ENCODE measurements at regions not wholly inside any gene's neighbourhood (a gene's known extent, or its start where the extent isn't known, plus 50 kb on each side); places are given as distances from the start of the nearest gene placed in this dataset.
"Not testable (repeated sequence)": the region's sequence is repeated elsewhere in the genome, so short reads cannot be mapped to it uniquely, and the experiment has no call there.

DNA sequence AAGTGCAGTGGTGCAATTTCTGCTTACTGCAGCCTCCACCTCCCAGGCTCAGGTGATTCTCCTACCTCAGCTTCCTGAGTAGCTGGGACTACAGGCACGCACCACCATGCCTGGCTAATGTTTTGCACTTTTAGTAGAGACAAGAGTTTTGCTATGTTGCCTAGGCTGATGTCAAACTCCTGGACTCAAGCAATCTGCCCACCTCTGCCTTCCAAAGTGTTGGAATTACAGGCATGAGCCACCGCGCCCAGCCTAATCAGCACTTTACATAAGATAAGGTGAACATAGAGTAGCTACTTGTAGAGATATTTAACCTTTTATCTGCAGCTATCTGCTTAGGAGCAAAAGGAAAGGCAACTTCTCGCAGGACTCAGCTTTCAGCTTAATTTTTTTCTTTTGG lies 77.5 kb upstream of the RGPD5 start:
- WGBS (ENCODE audit: extremely low coverage, insufficient coverage, low lambda C conversion rate): no CpG with 5 or more reads among the region's 4 CpGs
- not testable (repeated sequence) for H2BK120ac ChIP-seq (ENCODE audit: low read depth, low read length); H2AK5ac ChIP-seq (ENCODE audit: low read length); H3K36me3 ChIP-seq (ENCODE audit: control insufficient read depth, insufficient read depth, low read length); H3K79me1 ChIP-seq (ENCODE audit: low read length); H3K79me2 ChIP-seq (ENCODE audit: control insufficient read depth, insufficient read depth, low read length); H3K4me1 ChIP-seq (ENCODE audit: control insufficient read depth, low read depth, low read length); H3K23ac ChIP-seq (ENCODE audit: low read length); H2BK15ac ChIP-seq (replicated peaks; ENCODE audit: low read depth); H2BK5ac ChIP-seq (ENCODE audit: low read length); H3K27ac ChIP-seq (ENCODE audit: low read depth, low read length); H4K8ac ChIP-seq (ENCODE audit: low read depth, low read length); H3K9ac ChIP-seq (ENCODE audit: low read length); H3K4me2 ChIP-seq (ENCODE audit: low read length); H3K27me3 ChIP-seq (ENCODE audit: insufficient read depth, low read length, poor library complexity); H4K5ac ChIP-seq (ENCODE audit: low read length); H3K18ac ChIP-seq (ENCODE audit: low read length); H3K4me3 ChIP-seq (ENCODE audit: low read length); H3K4ac ChIP-seq (ENCODE audit: low read depth, low read length); H3K56ac ChIP-seq (ENCODE audit: low read length)
- peak; percentile 78 for DNase-seq

DNA sequence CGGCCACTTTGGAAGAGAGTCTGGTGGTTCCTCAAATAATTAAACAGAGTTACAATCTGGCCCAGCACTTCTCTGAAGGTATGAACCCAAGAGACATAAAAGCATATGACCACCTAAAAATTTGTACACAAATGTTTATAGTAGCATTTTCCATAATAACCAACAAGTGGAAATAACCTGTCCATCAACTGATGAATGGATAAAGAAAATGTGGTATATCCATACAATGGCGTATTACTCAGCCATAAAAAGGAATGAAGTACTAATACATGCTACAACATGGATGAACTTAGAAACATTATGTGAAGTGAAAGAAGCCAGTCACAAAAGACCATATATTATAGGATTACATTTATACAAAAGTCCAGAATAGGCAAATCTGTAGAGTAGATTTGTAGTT lies 76.0 kb upstream of the RGPD5 start:
- Histone ChIP-seq H3K4me2 (ENCODE audit: low read length) (no peak overlapping the region), H3K9ac (ENCODE audit: low read length) (no peak overlapping the region), H2BK120ac (ENCODE audit: low read depth, low read length) (no peak overlapping the region), H3K56ac (ENCODE audit: low read length) (no peak overlapping the region), H3K4me3 (ENCODE audit: low read length) (no peak overlapping the region), H3K4me1 (ENCODE audit: control insufficient read depth, low read depth, low read length) (no peaks in the 10 kb centered on the region), H3K27ac (ENCODE audit: low read depth, low read length) (no peak overlapping the region), H3K4ac (ENCODE audit: low read depth, low read length) (no peak overlapping the region), H2BK5ac (ENCODE audit: low read length) (no peak overlapping the region), H2AK5ac (ENCODE audit: low read length) (no peak overlapping the region), H3K79me2 (ENCODE audit: control insufficient read depth, insufficient read depth, low read length) (no peaks in the 10 kb centered on the region), H4K5ac (ENCODE audit: low read length) (no peak overlapping the region), H2BK15ac (replicated peaks; ENCODE audit: low read depth) (no peak overlapping the region), H3K36me3 (ENCODE audit: control insufficient read depth, insufficient read depth, low read length) (no peaks in the 10 kb centered on the region), H3K27me3 (ENCODE audit: insufficient read depth, low read length, poor library complexity) (no peaks in the 10 kb centered on the region), H3K23ac (ENCODE audit: low read length) (no peak overlapping the region), H4K8ac (ENCODE audit: low read depth, low read length) (no peak overlapping the region), H3K79me1 (ENCODE audit: low read length) (no peaks in the 10 kb centered on the region), H3K18ac (ENCODE audit: low read length) (no peak overlapping the region)
- WGBS (ENCODE audit: extremely low coverage, insufficient coverage, low lambda C conversion rate): no CpG with 5 or more reads among the region's 2 CpGs
- DNase-seq: no peak

DNA sequence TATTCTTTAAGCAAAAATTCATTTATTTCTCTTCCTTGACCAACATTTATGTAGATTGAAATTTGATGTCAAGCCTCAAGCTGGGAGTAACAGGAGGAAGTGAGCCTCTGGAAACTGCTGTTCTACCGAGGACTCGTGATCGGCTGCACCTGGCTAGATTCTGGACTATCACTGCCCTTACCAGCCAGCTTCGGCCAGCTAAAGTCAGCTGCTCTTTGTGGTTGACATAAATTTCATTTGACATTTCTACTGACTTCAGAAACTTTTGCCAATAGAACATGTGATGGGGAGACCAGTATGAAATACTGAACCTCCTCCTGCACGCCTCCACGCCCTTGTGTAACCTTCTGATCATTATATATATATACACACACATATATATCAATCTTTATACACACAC lies 74.2 kb upstream of the RGPD5 start:
- no peak overlapping the region for H3K4me3 ChIP-seq (ENCODE audit: low read length)
- H3K79me1 ChIP-seq (ENCODE audit: low read length): no peaks in the 10 kb centered on the region
- H3K79me2 ChIP-seq (ENCODE audit: control insufficient read depth, insufficient read depth, low read length): no peaks in the 10 kb centered on the region
- H2AK5ac ChIP-seq (ENCODE audit: low read length): no peak overlapping the region
- no peak overlapping the region for H2BK120ac ChIP-seq (ENCODE audit: low read depth, low read length)
- no peaks in the 10 kb centered on the region for H3K4me1 ChIP-seq (ENCODE audit: control insufficient read depth, low read depth, low read length)
- no peak overlapping the region for H3K56ac ChIP-seq (ENCODE audit: low read length)
- H3K18ac ChIP-seq (ENCODE audit: low read length): no peak overlapping the region
- H4K8ac ChIP-seq (ENCODE audit: low read depth, low read length): no peak overlapping the region
- no peak overlapping the region for H3K4me2 ChIP-seq (ENCODE audit: low read length)
- no peak overlapping the region for H2BK15ac ChIP-seq (replicated peaks; ENCODE audit: low read depth)
- H3K23ac ChIP-seq (ENCODE audit: low read length): no peak overlapping the region
- DNase-seq: no peak
- H3K9ac ChIP-seq (ENCODE audit: low read length): no peak overlapping the region
- no peak overlapping the region for H2BK5ac ChIP-seq (ENCODE audit: low read length)
- no peak overlapping the region for H4K5ac ChIP-seq (ENCODE audit: low read length)
- 100% methylated on average over 2 of the region's 6 CpGs for WGBS (ENCODE audit: extremely low coverage, insufficient coverage, low lambda C conversion rate)
- H3K36me3 ChIP-seq (ENCODE audit: control insufficient read depth, insufficient read depth, low read length): no peaks in the 10 kb centered on the region
- no peak overlapping the region for H3K27ac ChIP-seq (ENCODE audit: low read depth, low read length)
- no peak overlapping the region for H3K4ac ChIP-seq (ENCODE audit: low read depth, low read length)
- no peaks in the 10 kb centered on the region for H3K27me3 ChIP-seq (ENCODE audit: insufficient read depth, low read length, poor library complexity)

DNA sequence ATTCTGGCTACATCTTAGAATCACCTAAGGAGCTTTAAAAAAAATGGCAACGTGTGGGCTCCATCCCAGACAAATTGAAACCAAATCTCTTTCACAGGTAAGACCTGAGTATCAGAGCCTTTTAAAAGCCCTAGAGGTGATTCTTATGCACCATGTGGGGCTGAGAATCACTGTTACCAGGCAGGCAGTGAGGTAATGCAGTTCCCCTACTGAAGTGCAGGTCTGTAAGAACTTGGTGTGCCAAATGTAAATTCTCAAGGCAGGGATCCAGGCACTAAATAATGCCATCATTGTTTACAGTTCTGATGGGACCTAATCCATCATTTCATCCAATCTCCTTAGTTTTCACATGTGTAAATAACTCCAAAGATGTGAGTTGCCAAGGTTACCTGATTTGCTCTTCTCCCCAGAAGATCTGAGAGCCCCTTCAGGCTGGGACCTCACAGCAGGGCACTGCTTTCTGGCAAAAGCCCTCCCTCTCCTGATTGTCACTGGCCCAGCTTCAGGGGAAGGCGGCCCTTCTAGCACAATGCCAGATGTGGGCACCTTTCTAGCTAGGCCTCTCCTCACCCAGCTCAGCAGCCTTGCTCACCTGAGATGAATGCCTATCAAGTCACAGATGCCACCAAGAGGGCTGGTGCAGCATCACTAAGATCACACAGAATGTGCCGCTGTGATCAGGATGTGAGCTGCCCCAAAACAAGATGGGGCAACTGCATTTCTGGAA lies 73.6 kb upstream of the RGPD5 start:
- no CpG with 5 or more reads among the region's 3 CpGs for WGBS (ENCODE audit: extremely low coverage, insufficient coverage, low lambda C conversion rate)
- Histone ChIP-seq H3K27ac (ENCODE audit: low read depth, low read length) (no peak overlapping the region), H2BK5ac (ENCODE audit: low read length) (no peak overlapping the region), H3K56ac (ENCODE audit: low read length) (no peak overlapping the region), H3K79me2 (ENCODE audit: control insufficient read depth, insufficient read depth, low read length) (no peaks in the 10 kb centered on the region), H3K18ac (ENCODE audit: low read length) (no peak overlapping the region), H3K27me3 (ENCODE audit: insufficient read depth, low read length, poor library complexity) (no peaks in the 10 kb centered on the region), H3K79me1 (ENCODE audit: low read length) (no peaks in the 10 kb centered on the region), H4K8ac (ENCODE audit: low read depth, low read length) (no peak overlapping the region), H2BK15ac (replicated peaks; ENCODE audit: low read depth) (no peak overlapping the region), H3K4me1 (ENCODE audit: control insufficient read depth, low read depth, low read length) (no peaks in the 10 kb centered on the region), H3K9ac (ENCODE audit: low read length) (no peak overlapping the region), H3K4ac (ENCODE audit: low read depth, low read length) (no peak overlapping the region), H2AK5ac (ENCODE audit: low read length) (no peak overlapping the region), H2BK120ac (ENCODE audit: low read depth, low read length) (no peak overlapping the region), H4K5ac (ENCODE audit: low read length) (no peak overlapping the region), H3K23ac (ENCODE audit: low read length) (no peak overlapping the region), H3K4me3 (ENCODE audit: low read length) (no peak overlapping the region), H3K36me3 (ENCODE audit: control insufficient read depth, insufficient read depth, low read length) (no peaks in the 10 kb centered on the region), H3K4me2 (ENCODE audit: low read length) (no peak overlapping the region)
- no peak for DNase-seq

DNA sequence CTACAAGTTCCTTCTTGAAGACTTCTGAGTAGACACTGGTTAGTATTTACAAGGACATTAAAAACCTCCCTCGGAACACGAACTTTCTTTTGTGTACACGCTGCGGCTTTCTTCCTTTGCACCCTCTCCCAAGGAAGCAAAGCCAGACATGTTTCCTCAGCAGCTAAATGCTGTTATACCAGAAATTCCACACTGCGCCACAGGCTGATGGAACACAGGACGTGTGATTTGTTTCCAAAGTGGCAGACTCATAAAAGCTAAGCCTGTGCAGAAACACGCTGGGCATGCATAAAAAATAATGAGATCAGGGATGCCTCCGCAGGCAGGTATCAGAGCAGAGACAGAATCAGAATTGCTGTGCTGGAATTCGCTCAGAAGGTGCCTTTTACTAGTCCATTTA lies 73.0 kb upstream of the RGPD5 start:
- Histone ChIP-seq H3K79me1 (ENCODE audit: low read length) (no peaks in the 10 kb centered on the region), H3K9ac (ENCODE audit: low read length) (no peak overlapping the region), H3K18ac (ENCODE audit: low read length) (no peak overlapping the region), H2AK5ac (ENCODE audit: low read length) (no peak overlapping the region), H3K23ac (ENCODE audit: low read length) (no peak overlapping the region), H2BK120ac (ENCODE audit: low read depth, low read length) (no peak overlapping the region), H3K4ac (ENCODE audit: low read depth, low read length) (no peak overlapping the region), H3K4me2 (ENCODE audit: low read length) (no peak overlapping the region), H2BK15ac (replicated peaks; ENCODE audit: low read depth) (no peak overlapping the region), H3K4me3 (ENCODE audit: low read length) (no peak overlapping the region), H4K8ac (ENCODE audit: low read depth, low read length) (no peak overlapping the region), H3K4me1 (ENCODE audit: control insufficient read depth, low read depth, low read length) (no peaks in the 10 kb centered on the region), H2BK5ac (ENCODE audit: low read length) (no peak overlapping the region), H4K5ac (ENCODE audit: low read length) (no peak overlapping the region), H3K56ac (ENCODE audit: low read length) (no peak overlapping the region), H3K79me2 (ENCODE audit: control insufficient read depth, insufficient read depth, low read length) (no peaks in the 10 kb centered on the region), H3K27me3 (ENCODE audit: insufficient read depth, low read length, poor library complexity) (no peaks in the 10 kb centered on the region), H3K36me3 (ENCODE audit: control insufficient read depth, insufficient read depth, low read length) (no peaks in the 10 kb centered on the region), H3K27ac (ENCODE audit: low read depth, low read length) (no peak overlapping the region)
- DNase-seq: no peak
- no CpG with 5 or more reads among the region's 9 CpGs for WGBS (ENCODE audit: extremely low coverage, insufficient coverage, low lambda C conversion rate)

DNA sequence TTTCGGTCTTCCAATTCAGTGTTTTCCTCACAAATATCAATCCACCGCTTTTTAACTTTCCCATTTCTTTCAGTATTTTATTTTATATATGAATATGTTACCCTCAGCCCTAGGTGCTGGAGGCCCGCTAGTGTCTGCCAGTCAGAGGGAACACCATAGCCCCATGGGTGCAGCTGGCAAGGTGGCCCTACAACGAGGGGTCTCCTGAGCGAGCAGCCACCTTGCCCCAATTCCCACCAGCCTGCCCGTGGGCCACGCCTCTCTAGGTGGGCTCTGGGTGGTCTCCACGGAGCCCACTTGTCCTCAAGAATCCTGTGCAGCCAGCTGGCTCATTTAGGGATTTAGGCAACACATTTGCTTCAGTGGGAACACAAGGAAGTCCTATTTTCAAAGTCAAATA lies 72.5 kb upstream of the RGPD5 start:
- H3K27me3 ChIP-seq (ENCODE audit: insufficient read depth, low read length, poor library complexity): no peaks in the 10 kb centered on the region
- no peak overlapping the region for H3K4me3 ChIP-seq (ENCODE audit: low read length)
- no peak overlapping the region for H3K4me2 ChIP-seq (ENCODE audit: low read length)
- H3K23ac ChIP-seq (ENCODE audit: low read length): no peak overlapping the region
- no peak overlapping the region for H2BK15ac ChIP-seq (replicated peaks; ENCODE audit: low read depth)
- H2AK5ac ChIP-seq (ENCODE audit: low read length): no peak overlapping the region
- H3K56ac ChIP-seq (ENCODE audit: low read length): no peak overlapping the region
- H2BK120ac ChIP-seq (ENCODE audit: low read depth, low read length): no peak overlapping the region
- no peak overlapping the region for H4K5ac ChIP-seq (ENCODE audit: low read length)
- no peak overlapping the region for H3K18ac ChIP-seq (ENCODE audit: low read length)
- no peaks in the 10 kb centered on the region for H3K36me3 ChIP-seq (ENCODE audit: control insufficient read depth, insufficient read depth, low read length)
- H3K27ac ChIP-seq (ENCODE audit: low read depth, low read length): no peak overlapping the region
- H3K4me1 ChIP-seq (ENCODE audit: control insufficient read depth, low read depth, low read length): no peaks in the 10 kb centered on the region
- WGBS (ENCODE audit: extremely low coverage, insufficient coverage, low lambda C conversion rate): no CpG with 5 or more reads among the region's 8 CpGs
- no peaks in the 10 kb centered on the region for H3K79me1 ChIP-seq (ENCODE audit: low read length)
- no peak overlapping the region for H3K4ac ChIP-seq (ENCODE audit: low read depth, low read length)
- H3K9ac ChIP-seq (ENCODE audit: low read length): no peak overlapping the region
- H4K8ac ChIP-seq (ENCODE audit: low read depth, low read length): no peak overlapping the region
- no peaks in the 10 kb centered on the region for H3K79me2 ChIP-seq (ENCODE audit: control insufficient read depth, insufficient read depth, low read length)
- H2BK5ac ChIP-seq (ENCODE audit: low read length): no peak overlapping the region
- no peak for DNase-seq

All from mesendoderm (in vitro differentiated cells).